ENCODE measurements at regions not wholly inside any gene's neighbourhood (a gene's known extent, or its start where the extent isn't known, plus 50 kb on each side); places are given as distances from the start of the nearest gene placed in this dataset.

GRCh38 chr1:166489670-166490436, 323.1 kb upstream of the FAM78B start:
- Histone ChIP-seq H3K4me3 (ENCODE audit: extremely low read depth in 1 of 4, insufficient read depth in 2 of 4, low read depth in 3 of 4, low read length in 4 of 4) (no peak overlapping the region), H2BK15ac (ENCODE audit: low read length) (no peak overlapping the region), H2AK5ac (ENCODE audit: low read depth, low read length) (no peak overlapping the region), H3K9ac (replicated peaks in 1 of 4; ENCODE audit: extremely low read depth in 1 of 4, low read depth in 3 of 4, low read length in 3 of 4) (no peak overlapping the region), H2BK5ac (ENCODE audit: low read depth, low read length) (no peak overlapping the region), H3K4me2 (ENCODE audit: insufficient read depth in 1 of 2, low read depth in 2 of 2, low read length in 2 of 2) (no peak overlapping the region), H3K23me2 (ENCODE audit: low read depth, low read length) (no peaks in the 10 kb centered on the region), H4K5ac (ENCODE audit: insufficient read length, low read depth, low read length) (no peak overlapping the region), H3K36me3 (ENCODE audit: control insufficient read depth in 2 of 4, insufficient read depth in 4 of 4, low read length in 3 of 4) (no peaks in the 10 kb centered on the region), H3K79me2 (ENCODE audit: control insufficient read depth in 1 of 2, insufficient read depth in 2 of 2, low read length in 2 of 2) (no peaks in the 10 kb centered on the region), H3K56ac (replicated peaks; ENCODE audit: insufficient read length, low read depth, low read length) (no peak overlapping the region), H4K91ac (replicated peaks; ENCODE audit: insufficient read length, low read length) (no peak overlapping the region), H3K9me3 (ENCODE audit: insufficient read depth in 2 of 2, low read depth in 1 of 2, low read length in 1 of 2) (no peaks in the 10 kb centered on the region), H3K23ac (ENCODE audit: insufficient read length) (no peak overlapping the region), H2BK20ac (ENCODE audit: low read length) (no peak overlapping the region), H2AFZ (ENCODE audit: low read length) (peak overlapping the region; percentile 81), H3K18ac (ENCODE audit: extremely low read depth, low read length) (no peak overlapping the region), H2BK12ac (ENCODE audit: low read depth, low read length) (no peak overlapping the region), H3K27ac (ENCODE audit: low read depth, low read length) (no peak overlapping the region), H3K4ac (replicated peaks; ENCODE audit: insufficient read length, low read depth, low read length) (no peak overlapping the region), H3K27me3 (replicated peaks in 1 of 4; ENCODE audit: control insufficient read depth in 3 of 4, extremely low read depth in 1 of 4, insufficient read depth in 3 of 4, low read length in 3 of 4) (no peaks in the 10 kb centered on the region), H3K4me1 (replicated peaks in 1 of 4; ENCODE audit: control insufficient read depth in 3 of 4, insufficient read depth in 4 of 4, low read length in 3 of 4) (no peaks in the 10 kb centered on the region), H3K14ac (ENCODE audit: insufficient read length) (no peak overlapping the region), H4K8ac (ENCODE audit: extremely low read depth, insufficient read depth, low read length) (no peak overlapping the region), H4K20me1 (replicated peaks in 1 of 2; ENCODE audit: control insufficient read depth in 1 of 2, insufficient read depth in 2 of 2, low read length in 2 of 2) (no peaks in the 10 kb centered on the region), H3K79me1 (ENCODE audit: low read depth, low read length) (no peaks in the 10 kb centered on the region), H2BK120ac (replicated peaks; ENCODE audit: low read depth, low read length) (no peak overlapping the region)
- WGBS, 2 experiments (ENCODE audit: extremely low coverage in 1 of 2, insufficient coverage in 1 of 2, insufficient read length in 1 of 2, insufficient replicate concordance in 2 of 2, low coverage in 1 of 2, low lambda C conversion rate in 2 of 2, missing lambda C conversion rate in 1 of 2): 91% methylated on average over 17 of the region's 17 CpGs; no CpG with 5 or more reads in 1 of the 2 experiments
- POLR2A ChIA-PET (ENCODE audit: partially characterized antibody): no interaction called here
- CTCF ChIA-PET (ENCODE audit: partially characterized antibody): interaction anchor here (0.5 to 4.5 kb wide), 3 partner anchors 11 to 295 kb away, joined by 3 to 25 read pairs (median 3); no protein-coding TSS in a partner anchor
- no peak for DNase-seq (ENCODE audit: low read depth in 1 of 2, low spot score in 2 of 2)
- no peak for TF ChIP-seq HDAC2 (IDR thresholded peaks at IDR 0.05; ENCODE audit: borderline replicate concordance in 1 of 2, low read depth in 2 of 2, low read length in 2 of 2)
- TF ChIP-seq CHD2 (IDR thresholded peaks at IDR 0.05; ENCODE audit: low read length): no peak
- TF ChIP-seq CTCF (IDR thresholded peaks at IDR 0.05; ENCODE audit: control extremely low read depth in 1 of 3, insufficient read depth in 1 of 3, low read depth in 1 of 3, low read length in 3 of 3): no peak
- no peak for TF ChIP-seq SIRT6 (IDR thresholded peaks at IDR 0.05; ENCODE audit: low read length)
- no peak for TF ChIP-seq EZH2 (IDR thresholded peaks at IDR 0.05; ENCODE audit: low read depth, low read length, severe bottlenecking)
- TF ChIP-seq SP2 (IDR thresholded peaks at IDR 0.05; ENCODE audit: low read length): no peak
- TF ChIP-seq EGR1 (IDR thresholded peaks at IDR 0.05; ENCODE audit: borderline replicate concordance, low read depth, low read length): no peak
- TF ChIP-seq NRF1 (IDR thresholded peaks at IDR 0.05; ENCODE audit: low read depth, low read length): no peak
- FAIRE-seq: no peak

Measured in H1 (cell line).